H1 (cell line): ENCODE measurements at regions not wholly inside any gene's neighbourhood (a gene's known extent, or its start where the extent isn't known, plus 50 kb on each side); places are given as distances from the start of the nearest gene placed in this dataset.

Experiments
- CTCF ChIA-PET: fragments of 300-600 bp; sonication (Branson Sonifier 250); formaldehyde crosslinking; loops from one replicate; lab custom pipeline; 2021; ENCODE audit not compliant: partially characterized antibody; lab: Charles Lee
- POLR2A ChIA-PET: fragments of 300-600 bp; sonication (Branson Sonifier 250); formaldehyde crosslinking; loops from one replicate; lab custom pipeline; 2021; ENCODE audit warnings: inconsistent platforms; ENCODE audit not compliant: partially characterized antibody; lab: Charles Lee
- DNase-seq, 2 experiments: peaks; one replicate each; pipeline versions ENCODE4 v3.0.0 to v3.0.0-alpha.2; 2010 to 2022; ENCODE audit warnings: low spot score in 2 of 2, low read depth in 1 of 2, mixed read lengths in 1 of 2
- FAIRE-seq: peaks from 2 replicates; lab custom pipeline; 2011; peaks lifted over from hg19 to GRCh38; lab: Jason Lieb, UNC
- H2AFZ ChIP-seq: 2 replicates; pipeline ENCODE4 v1.8.1; 2012; ENCODE audit warnings: low read length, inconsistent platforms
- H2AK5ac ChIP-seq: 2 replicates; pipeline ENCODE4 v1.6.1; 2013; ENCODE audit warnings: low read depth, low read length
- H2BK120ac ChIP-seq: replicated peaks from 2 replicates; pipeline ENCODE3; 2013; ENCODE audit warnings: low read depth, low read length, inconsistent platforms
- H2BK12ac ChIP-seq: 2 replicates; pipeline ENCODE4 v1.6.1; 2013; ENCODE audit warnings: low read depth, low read length
- H2BK15ac ChIP-seq: 2 replicates; pipeline ENCODE4 v1.6.1; 2013; ENCODE audit warnings: low read length
- H2BK20ac ChIP-seq: 2 replicates; pipeline ENCODE4 v1.6.1; 2013; ENCODE audit warnings: low read length
- H2BK5ac ChIP-seq: 2 replicates; pipeline ENCODE4 v1.6.1; 2013; ENCODE audit warnings: low read depth, low read length
- H3K14ac ChIP-seq: 2 replicates; pipeline ENCODE4 v1.6.1; 2013; ENCODE audit warnings: inconsistent platforms; ENCODE audit not compliant: insufficient read length
- H3K18ac ChIP-seq: 2 replicates; pipeline ENCODE4 v1.6.1; 2013; ENCODE audit warnings: low read length; ENCODE audit errors: extremely low read depth
- H3K23ac ChIP-seq: 2 replicates; pipeline ENCODE4 v1.6.1; 2013; ENCODE audit warnings: inconsistent platforms; ENCODE audit not compliant: insufficient read length
- H3K23me2 ChIP-seq: 2 replicates; pipeline ENCODE4 v1.6.1; 2013; ENCODE audit warnings: low read depth, low read length
- H3K27ac ChIP-seq: 2 replicates; pipeline ENCODE4 v1.6.1; 2011; ENCODE audit warnings: low read depth, low read length, inconsistent platforms
- H3K27me3 ChIP-seq, 4 experiments: replicated peaks in 1 of 4; 1 replicate in 1 of 4; 2 replicates in 3 of 4; pipeline versions ENCODE4 v1.6.1 to v1.8.1; 2011 to 2013; ENCODE audit warnings: low read length in 3 of 4, mild to moderate bottlenecking in 3 of 4, inconsistent platforms in 2 of 4, mixed read lengths in 2 of 4, moderate library complexity in 1 of 4; ENCODE audit not compliant: control insufficient read depth in 3 of 4, insufficient read depth in 3 of 4; ENCODE audit errors: extremely low read depth in 1 of 4
- H3K36me3 ChIP-seq, 4 experiments: 2 replicates each; pipeline versions ENCODE4 v1.6.1 to v1.8.1; 2011 to 2013; ENCODE audit warnings: mild to moderate bottlenecking in 4 of 4, low read length in 3 of 4, moderate library complexity in 2 of 4, control low read depth in 1 of 4, inconsistent platforms in 1 of 4; ENCODE audit not compliant: insufficient read depth in 4 of 4, control insufficient read depth in 2 of 4
- H3K4ac ChIP-seq: replicated peaks from 2 replicates; pipeline ENCODE3; 2013; ENCODE audit warnings: low read length, low read depth, mixed read lengths, inconsistent platforms; ENCODE audit not compliant: insufficient read length
- H3K4me1 ChIP-seq, 4 experiments: replicated peaks in 1 of 4; 1 replicate in 1 of 4; 2 replicates in 3 of 4; pipeline versions ENCODE4 v1.6.1 to v1.8.1; 2011 to 2013; ENCODE audit warnings: low read length in 3 of 4, inconsistent platforms in 2 of 4, mixed read lengths in 1 of 4; ENCODE audit not compliant: insufficient read depth in 4 of 4, control insufficient read depth in 3 of 4
- H3K4me2 ChIP-seq, 2 experiments: 2 replicates each; pipeline versions ENCODE4 v1.6.1 to v1.8.1; 2011 to 2013; ENCODE audit warnings: low read depth in 2 of 2, low read length in 2 of 2, control low read depth in 1 of 2, inconsistent platforms in 1 of 2, mild to moderate bottlenecking in 1 of 2; ENCODE audit not compliant: insufficient read depth in 1 of 2
- H3K4me3 ChIP-seq, 4 experiments: fragments of 200-600, 300-600 bp in 1 of 4; sonication (generic), shearing (Covaris generic), sonication (Bioruptor Twin) in 1 of 4; 2 replicates each; pipeline versions ENCODE4 v1.5.1 to v1.8.1; 2011 to 2016; ENCODE audit warnings: low read length in 4 of 4, low read depth in 3 of 4, control low read depth in 2 of 4, inconsistent platforms in 2 of 4, mild to moderate bottlenecking in 2 of 4, mixed read lengths in 1 of 4, moderate library complexity in 1 of 4; ENCODE audit not compliant: insufficient read depth in 2 of 4; ENCODE audit errors: extremely low read depth in 1 of 4
- H3K56ac ChIP-seq: replicated peaks from 2 replicates; pipeline ENCODE3; 2013; ENCODE audit warnings: low read depth, mild to moderate bottlenecking, mixed read lengths, low read length, inconsistent platforms; ENCODE audit not compliant: insufficient read length
- H3K79me1 ChIP-seq: 2 replicates; pipeline ENCODE4 v1.6.1; 2013; ENCODE audit warnings: low read depth, low read length, control low read depth
- H3K79me2 ChIP-seq, 2 experiments: 2 replicates each; pipeline versions ENCODE4 v1.6.1 to v1.8.1; 2012 to 2013; ENCODE audit warnings: low read length in 2 of 2, mild to moderate bottlenecking in 2 of 2, inconsistent platforms in 1 of 2; ENCODE audit not compliant: insufficient read depth in 2 of 2, control insufficient read depth in 1 of 2
- H3K9ac ChIP-seq, 4 experiments: replicated peaks in 1 of 4; 1 replicate in 1 of 4; 2 replicates in 3 of 4; pipeline versions ENCODE4 v1.6.1 to v1.8.1; 2011 to 2013; ENCODE audit warnings: low read depth in 3 of 4, low read length in 3 of 4, control low read depth in 2 of 4, mild to moderate bottlenecking in 2 of 4, moderate library complexity in 2 of 4, inconsistent platforms in 1 of 4; ENCODE audit errors: extremely low read depth in 1 of 4
- H3K9me3 ChIP-seq, 2 experiments: 2 replicates each; pipeline versions ENCODE4 v1.6.1 to v1.8.1; 2012 to 2013; ENCODE audit warnings: mild to moderate bottlenecking in 2 of 2, moderate library complexity in 2 of 2, control low read depth in 1 of 2, inconsistent platforms in 1 of 2, low read depth in 1 of 2, low read length in 1 of 2, mixed read lengths in 1 of 2; ENCODE audit not compliant: insufficient read depth in 2 of 2
- H4K20me1 ChIP-seq, 2 experiments: replicated peaks in 1 of 2; 2 replicates each; pipeline versions ENCODE3 to v1.8.1; 2011 to 2013; ENCODE audit warnings: inconsistent platforms in 2 of 2, low read length in 2 of 2, mild to moderate bottlenecking in 1 of 2; ENCODE audit not compliant: insufficient read depth in 2 of 2, control insufficient read depth in 1 of 2
- H4K5ac ChIP-seq: 2 replicates; pipeline ENCODE4 v1.6.1; 2013; ENCODE audit warnings: low read length, low read depth, mixed read lengths, inconsistent platforms; ENCODE audit not compliant: insufficient read length
- H4K8ac ChIP-seq: 2 replicates; pipeline ENCODE4 v1.8.0; 2013; ENCODE audit warnings: mild to moderate bottlenecking, moderate library complexity, low read length, inconsistent platforms; ENCODE audit not compliant: insufficient read depth; ENCODE audit errors: extremely low read depth
- H4K91ac ChIP-seq: replicated peaks from 2 replicates; pipeline ENCODE3; 2013; ENCODE audit warnings: low read length, mixed read lengths, inconsistent platforms; ENCODE audit not compliant: insufficient read length
- CHD1 ChIP-seq: IDR thresholded peaks from 2 replicates; pipeline ENCODE4 v1.6.1; 2012; ENCODE audit warnings: low read depth, low read length, improper control_type of control experiment
- CREB1 ChIP-seq: IDR thresholded peaks from 2 replicates; pipeline ENCODE4 v1.6.1; 2012; ENCODE audit warnings: inconsistent platforms
- EP300 ChIP-seq, 2 experiments: IDR thresholded peaks; 1 replicate in 1 of 2; 2 replicates in 1 of 2; pipeline ENCODE4 v1.6.1; 2011 to 2012; ENCODE audit warnings: low read depth in 2 of 2, low read length in 2 of 2, mild to moderate bottlenecking in 2 of 2, borderline replicate concordance in 1 of 2, inconsistent platforms in 1 of 2, moderate library complexity in 1 of 2
- FOSL1 ChIP-seq: IDR thresholded peaks from 2 replicates; pipeline ENCODE4 v1.6.1; 2011; ENCODE audit warnings: mild to moderate bottlenecking, low read depth, low read length, moderate library complexity; ENCODE audit not compliant: insufficient read depth
- HDAC6 ChIP-seq: IDR thresholded peaks from one replicate; pipeline ENCODE4 v1.7.1; 2012; ENCODE audit warnings: low read depth, mild to moderate bottlenecking, inconsistent platforms, low read length, moderate library complexity
- JUN ChIP-seq: IDR thresholded peaks from 2 replicates; pipeline ENCODE4 v1.6.1; 2011; ENCODE audit warnings: low read depth, mild to moderate bottlenecking, improper control_type of control experiment, low read length
- KDM4A ChIP-seq: IDR thresholded peaks from one replicate; pipeline ENCODE4 v1.7.1; 2012; ENCODE audit warnings: low read depth, mild to moderate bottlenecking, moderate library complexity, low read length, inconsistent platforms; ENCODE audit not compliant: severe bottlenecking
- POLR2A ChIP-seq, 2 experiments: IDR thresholded peaks; 1 replicate in 1 of 2; 2 replicates in 1 of 2; pipeline ENCODE4 v1.6.1; 2011; ENCODE audit warnings: low read depth in 2 of 2, low read length in 2 of 2, mild to moderate bottlenecking in 2 of 2; ENCODE audit errors: control extremely low read depth in 1 of 2
- POLR2AphosphoS5 ChIP-seq: IDR thresholded peaks from 2 replicates; pipeline ENCODE4 v1.6.1; 2011; ENCODE audit warnings: low read depth, low read length
- RXRA ChIP-seq: IDR thresholded peaks from 2 replicates; pipeline ENCODE4 v1.6.1; 2011; ENCODE audit warnings: low read depth, mild to moderate bottlenecking, low read length, moderate library complexity; ENCODE audit not compliant: insufficient read depth
- SUZ12 ChIP-seq: fragments of 200-600 bp; sonication (generic); IDR thresholded peaks from 2 replicates; pipeline ENCODE4 v1.6.1; 2012; ENCODE audit warnings: mild to moderate bottlenecking, inconsistent platforms, low read length, moderate library complexity, mixed read lengths
- TEAD4 ChIP-seq: IDR thresholded peaks from 2 replicates; pipeline ENCODE4 v1.6.1; 2012; ENCODE audit warnings: low read depth, low read length, inconsistent platforms, mixed read lengths
- WGBS, 2 experiments: shearing (Covaris generic) in 1 of 2; methylation state at CpG; one replicate each; pipeline versions ENCODE4 v1.1.6 to v1.1.7; 2013 to 2015; ENCODE audit warnings: low lambda C conversion rate in 2 of 2, mixed read lengths in 2 of 2, inconsistent platforms in 1 of 2, low coverage in 1 of 2, missing lambda C conversion rate in 1 of 2; ENCODE audit not compliant: insufficient replicate concordance in 2 of 2, insufficient coverage in 1 of 2, insufficient read length in 1 of 2; ENCODE audit errors: extremely low coverage in 1 of 2, missing lambda C conversion rate in 1 of 2; 5-methylcytosine and 5-hydroxymethylcytosine counted together
- TF ChIP-seq, protein P1 (sequence below): IDR thresholded peaks from 2 replicates; pipeline ENCODE4 v1.6.1; 2011; ENCODE audit warnings: low read length, improper control_type of control experiment

DNA sequence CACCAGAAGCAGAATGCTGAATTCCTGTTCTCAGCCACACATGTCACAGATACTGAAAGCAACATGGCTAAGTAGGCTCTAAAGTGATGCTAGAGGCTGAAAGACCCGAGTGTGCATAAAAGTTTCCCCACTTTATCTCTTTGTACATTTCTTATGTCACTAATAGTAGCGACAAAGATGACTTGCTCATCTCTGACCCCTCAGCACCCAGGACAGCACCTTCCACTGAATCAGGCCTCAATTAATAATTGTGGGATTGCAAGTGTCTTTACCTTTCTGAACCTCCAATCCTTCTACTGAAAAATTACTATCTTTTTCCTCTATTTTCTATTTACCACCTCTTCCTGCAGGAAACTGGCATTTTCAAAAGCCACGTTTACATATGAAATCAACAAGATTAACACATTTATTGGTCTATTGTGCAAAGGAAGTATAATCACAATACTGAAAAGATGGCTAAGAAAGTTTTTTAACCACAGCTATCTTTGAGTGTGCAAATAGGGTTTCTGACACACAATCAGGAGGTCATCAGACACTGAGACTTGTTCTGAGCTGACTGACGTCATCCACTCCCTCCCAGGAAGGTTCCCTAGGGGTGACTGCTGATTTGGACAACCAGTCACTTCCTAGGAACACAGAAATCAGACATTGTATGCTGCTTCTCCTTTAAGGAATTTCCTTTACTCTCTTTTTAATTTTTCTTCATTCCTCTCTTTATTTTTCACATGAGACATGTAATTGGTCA lies 213.9 kb upstream of the ISX start:
- WGBS, 2 experiments, result 42% methylated on average over 4 of the region's 4 CpGs; no CpG with 5 or more reads in 1 of the 2 experiments
- no peak overlapping the region for H3K4me3 ChIP-seq
- H3K36me3 ChIP-seq, result no peaks in the 10 kb centered on the region
- H3K18ac ChIP-seq, result no peak overlapping the region
- DNase-seq (no peak), FAIRE-seq (no peak)
- H2AFZ ChIP-seq, result no peak overlapping the region
- no peaks in the 10 kb centered on the region for H4K20me1 ChIP-seq
- H2BK120ac ChIP-seq, result no peak overlapping the region
- H3K79me1 ChIP-seq, result no peaks in the 10 kb centered on the region
- H3K23ac ChIP-seq, result no peak overlapping the region
- H3K27ac ChIP-seq, result no peak overlapping the region
- H3K9me3 ChIP-seq, result no peaks in the 10 kb centered on the region
- H4K5ac ChIP-seq, result no peak overlapping the region
- no peak overlapping the region; the same call in 1 of the 2 replicates for H2BK12ac ChIP-seq
- H2BK5ac ChIP-seq, result peak overlapping the region; percentile 71; the same call in 1 of the 2 replicates
- no peak overlapping the region for H4K8ac ChIP-seq
- ChIA-PET CTCF (interaction anchor here (2.4 kb wide), 1 partner anchor 11 kb away, joined by 9 read pairs; no protein-coding TSS in a partner anchor), POLR2A (no interaction called here)
- H3K23me2 ChIP-seq, result no peaks in the 10 kb centered on the region
- H2AK5ac ChIP-seq, result no peak overlapping the region
- H2BK15ac ChIP-seq, result no peak overlapping the region
- no peaks in the 10 kb centered on the region for H3K27me3 ChIP-seq
- H3K4me1 ChIP-seq, result peaks cover 0 to 2% (median under 1%) of the 10 kb centered on the region in 4 experiments; a peak in 1 of 7 replicates
- H3K14ac ChIP-seq, result no peak overlapping the region
- no peak overlapping the region for H3K56ac ChIP-seq
- H2BK20ac ChIP-seq, result no peak overlapping the region
- no peak overlapping the region for H3K4ac ChIP-seq
- H3K9ac ChIP-seq, result no peak overlapping the region
- H4K91ac ChIP-seq, result no peak overlapping the region
- peak overlapping the region in 1 of 2 experiments; percentile 39; a peak in 2 of 4 replicates for H3K4me2 ChIP-seq
- no peaks in the 10 kb centered on the region for H3K79me2 ChIP-seq
- TF ChIP-seq JUN, result no peak
- TF ChIP-seq EP300 (IDR thresholded peaks at IDR 0.05; ENCODE audit: borderline replicate concordance in 1 of 2, low read depth in 2 of 2, low read length in 2 of 2), result no peak
- TF ChIP-seq CREB1, result no peak
- no peak for TF ChIP-seq POLR2A (IDR thresholded peaks at IDR 0.05; ENCODE audit: control extremely low read depth in 1 of 2, low read depth in 2 of 2, low read length in 2 of 2)
- no peak for TF ChIP-seq HDAC6
- TF ChIP-seq SUZ12, result no peak
- TF ChIP-seq FOSL1, result no peak
- TF ChIP-seq RXRA, result no peak
- TF ChIP-seq KDM4A, result no peak
- no peak for TF ChIP-seq TEAD4
- TF ChIP-seq, protein P1, sequence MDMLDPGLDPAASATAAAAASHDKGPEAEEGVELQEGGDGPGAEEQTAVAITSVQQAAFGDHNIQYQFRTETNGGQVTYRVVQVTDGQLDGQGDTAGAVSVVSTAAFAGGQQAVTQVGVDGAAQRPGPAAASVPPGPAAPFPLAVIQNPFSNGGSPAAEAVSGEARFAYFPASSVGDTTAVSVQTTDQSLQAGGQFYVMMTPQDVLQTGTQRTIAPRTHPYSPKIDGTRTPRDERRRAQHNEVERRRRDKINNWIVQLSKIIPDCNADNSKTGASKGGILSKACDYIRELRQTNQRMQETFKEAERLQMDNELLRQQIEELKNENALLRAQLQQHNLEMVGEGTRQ, result no peak
- TF ChIP-seq POLR2AphosphoS5, result no peak
- no peak for TF ChIP-seq CHD1
